HepG2 (cell line): ENCODE measurements at regions not wholly inside any gene's neighbourhood (a gene's known extent, or its start where the extent isn't known, plus 50 kb on each side); places are given as distances from the start of the nearest gene placed in this dataset.

Experiments
- ATAC-seq: fragments of 200-7000 bp; cut with Tn5 transposase; 3 replicates; pipeline ENCODE4 v1.9.1; 2020; ENCODE audit warnings: mild to moderate bottlenecking, moderate library complexity
- BruUV-seq: library from RNA; stranded (reverse); fragments of 400-500 nt; replicated peaks from 2 replicates; lab custom pipeline; 2021; lab: Mats Ljungman, UMichigan
- CTCF ChIA-PET: fragments of 300-600 bp; formaldehyde crosslinking; extraction: SDS; loops from one replicate; lab custom pipeline; 2021; ENCODE audit warnings: low total read pairs, inconsistent platforms, low intra/inter-chr PET ratio; lab: Yijun Ruan, JAX
- POLR2A ChIA-PET: fragments of 350-600 bp; sonication (Branson Sonifier 250); formaldehyde crosslinking; loops from one replicate; lab custom pipeline; 2020; ENCODE audit warnings: antibody characterized with exemption, inconsistent platforms; lab: Yijun Ruan, JAX
- DNase-seq: peaks from one replicate; pipeline ENCODE4 v3.0.0-alpha.2; 2015; ENCODE audit warnings: low spot score
- FAIRE-seq: peaks from 3 replicates; lab custom pipeline; 2011; peaks lifted over from hg19 to GRCh38; lab: Jason Lieb, UNC
- H2AFZ ChIP-seq: one replicate; pipeline ENCODE4 v1.6.1; 2011; ENCODE audit warnings: low read length, inconsistent platforms
- H3K27ac ChIP-seq: fragments of 300-600 bp; 3 replicates; pipeline ENCODE4 v1.8.0; 2011; ENCODE audit warnings: mixed run types, mild to moderate bottlenecking, mixed read lengths, low read length, inconsistent platforms; ENCODE audit not compliant: insufficient read depth; ENCODE audit errors: extremely low read length
- H3K27me3 ChIP-seq, 2 experiments: fragments of 200-600 bp in 1 of 2; 2 replicates in 1 of 2; 3 replicates in 1 of 2; pipeline versions ENCODE4 v1.6.0 to v1.8.0; 2011; ENCODE audit warnings: low read length in 2 of 2, mild to moderate bottlenecking in 2 of 2, moderate library complexity in 2 of 2, inconsistent platforms in 1 of 2; ENCODE audit not compliant: insufficient read depth in 2 of 2, control insufficient read depth in 1 of 2
- H3K36me3 ChIP-seq, 2 experiments: fragments of 200-600 bp in 1 of 2; replicated peaks in 1 of 2; 2 replicates in 1 of 2; 3 replicates in 1 of 2; pipeline versions ENCODE4 v1.5.1 to v1.8.0; 2011; ENCODE audit warnings: low read length in 2 of 2, inconsistent platforms in 1 of 2; ENCODE audit not compliant: insufficient read depth in 2 of 2, control insufficient read depth in 1 of 2
- H3K4me1 ChIP-seq: 2 replicates; pipeline ENCODE4 v1.5.1; 2012; ENCODE audit warnings: low read length, inconsistent platforms; ENCODE audit not compliant: insufficient read depth
- H3K4me2 ChIP-seq: 2 replicates; pipeline ENCODE4 v1.6.0; 2011; ENCODE audit warnings: low read depth, low read length, inconsistent platforms
- H3K4me3 ChIP-seq, 3 experiments: fragments of 200-600 bp in 1 of 3; sonication (generic), shearing (Covaris generic) in 1 of 3; replicated peaks in 1 of 3; 2 replicates each; pipeline ENCODE4 v1.5.1; 2011 to 2016; ENCODE audit warnings: low read length in 3 of 3, inconsistent platforms in 2 of 3, low read depth in 2 of 3, mild to moderate bottlenecking in 2 of 3, control low read depth in 1 of 3, mixed read lengths in 1 of 3; ENCODE audit not compliant: insufficient read depth in 1 of 3
- H3K79me2 ChIP-seq: one replicate; pipeline ENCODE4 v1.6.1; 2011; ENCODE audit warnings: low read length, inconsistent platforms; ENCODE audit not compliant: insufficient read depth
- H3K9ac ChIP-seq: 2 replicates; pipeline ENCODE4 v1.6.0; 2011; ENCODE audit warnings: mild to moderate bottlenecking, low read depth, low read length, inconsistent platforms; ENCODE audit not compliant: insufficient read depth
- H3K9me3 ChIP-seq: 2 replicates; pipeline ENCODE4 v1.5.1; 2012; ENCODE audit warnings: mild to moderate bottlenecking, low read length
- H4K20me1 ChIP-seq: 2 replicates; pipeline ENCODE4 v1.6.0; 2011; ENCODE audit warnings: inconsistent platforms, mild to moderate bottlenecking, low read length, moderate library complexity; ENCODE audit not compliant: insufficient read depth
- MAF1 ChIP-seq: sonication (generic); formaldehyde crosslinking; IDR thresholded peaks from 2 replicates; pipeline ENCODE4 v1.5.0; 2020; ENCODE audit warnings: missing genetic modification reagents, borderline replicate concordance
- SMAD1 ChIP-seq: sonication (generic); formaldehyde crosslinking; IDR thresholded peaks from 2 replicates; pipeline ENCODE4 v1.4.0; 2020; ENCODE audit warnings: missing genetic modification reagents, low read depth, mild to moderate bottlenecking, borderline replicate concordance
- ZNF232 ChIP-seq: sonication (generic); formaldehyde crosslinking; IDR thresholded peaks from 2 replicates; pipeline ENCODE4 v1.4.0; 2020; ENCODE audit warnings: missing genetic modification reagents, borderline replicate concordance
- ZNF768 ChIP-seq: sonication (generic); formaldehyde crosslinking; IDR thresholded peaks from 2 replicates; pipeline ENCODE4 v1.4.0; 2020; ENCODE audit warnings: missing genetic modification reagents
- WGBS: methylation state at CpG from one replicate; pipeline ENCODE4 v1.1.6; 2017; ENCODE audit warnings: low lambda C conversion rate; 5-methylcytosine and 5-hydroxymethylcytosine counted together
- in situ Hi-C: cut with HindIII; loops from 2 replicates; pipeline ENCODE4 v1.10.0; 2017; ENCODE audit warnings: low pct_unique_long_range_greater_than_20kb; ENCODE audit not compliant: extremely low pct_ligation_motif_present
- intact Hi-C: fragments of 100-400 bp; cut with micrococcal nuclease; formaldehyde crosslinking; loops from one replicate; pipeline ENCODE4 v1.10.0; 2022; ENCODE audit not compliant: unreplicated experiment
- TF ChIP-seq, protein P1 (sequence below): sonication (generic); formaldehyde crosslinking; IDR thresholded peaks from 2 replicates; pipeline ENCODE4 v1.5.0; 2020; ENCODE audit warnings: missing genetic modification reagents, mild to moderate bottlenecking, borderline replicate concordance
- TF ChIP-seq, protein P2 (sequence below): conservative IDR thresholded peaks from 2 replicates; pipeline ENCODE4 v1.6.1; 2018; ENCODE audit warnings: missing genetic modification reagents
- TF ChIP-seq, protein P3 (sequence below): sonication (generic); formaldehyde crosslinking; IDR thresholded peaks from 2 replicates; pipeline ENCODE4 v1.5.1; 2020; ENCODE audit warnings: missing genetic modification reagents, mild to moderate bottlenecking, borderline replicate concordance

DNA sequence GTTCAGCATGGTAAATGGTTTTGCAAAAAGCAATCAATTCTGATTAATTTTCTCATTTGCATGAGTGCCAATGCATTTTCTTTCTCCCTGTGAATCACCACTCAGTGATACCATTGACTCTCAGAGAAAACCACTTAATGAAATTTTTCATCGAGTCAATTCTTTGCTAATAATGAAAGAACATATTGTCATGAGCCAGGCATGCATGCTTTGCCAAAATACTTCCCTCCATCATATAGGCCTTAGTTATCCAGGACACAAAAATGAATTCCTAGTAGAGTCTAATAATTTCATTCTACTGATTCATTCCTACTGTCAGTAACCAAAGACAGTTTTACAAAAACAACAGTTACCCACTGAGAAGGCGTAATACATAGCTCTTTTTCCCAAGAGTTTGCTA lies 680.0 kb downstream of the TRIML1 start:
- ATAC-seq: no peak

More for the DNA sequence above, 680.0 kb downstream of the TRIML1 start:
- Histone ChIP-seq H3K9ac (no peak overlapping the region), H3K4me2 (no peak overlapping the region)
- CTCF ChIA-PET: no interaction called here
- FAIRE-seq: no peak
- TF ChIP-seq, protein P1, sequence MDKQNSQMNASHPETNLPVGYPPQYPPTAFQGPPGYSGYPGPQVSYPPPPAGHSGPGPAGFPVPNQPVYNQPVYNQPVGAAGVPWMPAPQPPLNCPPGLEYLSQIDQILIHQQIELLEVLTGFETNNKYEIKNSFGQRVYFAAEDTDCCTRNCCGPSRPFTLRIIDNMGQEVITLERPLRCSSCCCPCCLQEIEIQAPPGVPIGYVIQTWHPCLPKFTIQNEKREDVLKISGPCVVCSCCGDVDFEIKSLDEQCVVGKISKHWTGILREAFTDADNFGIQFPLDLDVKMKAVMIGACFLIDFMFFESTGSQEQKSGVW (CRISPR knock-in tag): no peak
- TF ChIP-seq, protein P2, sequence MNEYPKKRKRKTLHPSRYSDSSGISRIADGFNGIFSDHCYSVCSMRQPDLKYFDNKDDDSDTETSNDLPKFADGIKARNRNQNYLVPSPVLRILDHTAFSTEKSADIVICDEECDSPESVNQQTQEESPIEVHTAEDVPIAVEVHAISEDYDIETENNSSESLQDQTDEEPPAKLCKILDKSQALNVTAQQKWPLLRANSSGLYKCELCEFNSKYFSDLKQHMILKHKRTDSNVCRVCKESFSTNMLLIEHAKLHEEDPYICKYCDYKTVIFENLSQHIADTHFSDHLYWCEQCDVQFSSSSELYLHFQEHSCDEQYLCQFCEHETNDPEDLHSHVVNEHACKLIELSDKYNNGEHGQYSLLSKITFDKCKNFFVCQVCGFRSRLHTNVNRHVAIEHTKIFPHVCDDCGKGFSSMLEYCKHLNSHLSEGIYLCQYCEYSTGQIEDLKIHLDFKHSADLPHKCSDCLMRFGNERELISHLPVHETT: no peak
- no peak for TF ChIP-seq ZNF768 (CRISPR knock-in tag)
- no peak for TF ChIP-seq ZNF232 (CRISPR knock-in tag)
- no peak for TF ChIP-seq SMAD1 (CRISPR knock-in tag)
- TF ChIP-seq, protein P3, sequence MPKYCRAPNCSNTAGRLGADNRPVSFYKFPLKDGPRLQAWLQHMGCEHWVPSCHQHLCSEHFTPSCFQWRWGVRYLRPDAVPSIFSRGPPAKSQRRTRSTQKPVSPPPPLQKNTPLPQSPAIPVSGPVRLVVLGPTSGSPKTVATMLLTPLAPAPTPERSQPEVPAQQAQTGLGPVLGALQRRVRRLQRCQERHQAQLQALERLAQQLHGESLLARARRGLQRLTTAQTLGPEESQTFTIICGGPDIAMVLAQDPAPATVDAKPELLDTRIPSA (CRISPR knock-in tag): no peak
- TF ChIP-seq MAF1: no peak
- TF ChIP-seq, all 625 proteins: peak for 0
- H3K4me1 ChIP-seq: no peaks in the 10 kb centered on the region
- POLR2A ChIA-PET: no interaction called here
- BruUV-seq: no TSS peak
- H4K20me1 ChIP-seq: no peaks in the 10 kb centered on the region
- DNase-seq: no peak
- no peaks in the 10 kb centered on the region for H3K36me3 ChIP-seq
- H3K79me2 ChIP-seq: no peaks in the 10 kb centered on the region
- 0% methylated on average over 2 of the region's 2 CpGs for WGBS
- no peak overlapping the region for H2AFZ ChIP-seq
- H3K27ac ChIP-seq: no peak overlapping the region
- in situ Hi-C loops: no loop called here
- intact Hi-C loops: no loop called here
- H3K4me3 ChIP-seq: no peak overlapping the region
- no peaks in the 10 kb centered on the region for H3K27me3 ChIP-seq
- H3K9me3 ChIP-seq: peaks cover 7% of the 10 kb centered on the region
